Astrocyte of the spinal cord (primary cell): ENCODE measurements at regions not wholly inside any gene's neighbourhood (a gene's known extent, or its start where the extent isn't known, plus 50 kb on each side); places are given as distances from the start of the nearest gene placed in this dataset.

Source experiments
- DNase-seq: peaks from one replicate; pipeline ENCODE4 v3.0.0; 2011; ENCODE audit warnings: low read depth, low spot score
- H3K4me3 ChIP-seq: 2 replicates; pipeline ENCODE4 v1.5.1; 2011; ENCODE audit warnings: low read depth, mild to moderate bottlenecking, low read length, moderate library complexity
- in situ Hi-C: cut with HindIII; loops from 2 replicates; pipeline ENCODE4 v1.10.0; 2017; ENCODE audit warnings: low sequenced_read_pairs
- TF ChIP-seq, protein P1 (sequence below): IDR thresholded peaks from 2 replicates; pipeline ENCODE4 v1.5.1; 2012; ENCODE audit warnings: low read depth, mild to moderate bottlenecking, low read length, inconsistent platforms

- no peak for DNase-seq
- H3K4me3 ChIP-seq, result no peak overlapping the region
- TF ChIP-seq, protein P1, sequence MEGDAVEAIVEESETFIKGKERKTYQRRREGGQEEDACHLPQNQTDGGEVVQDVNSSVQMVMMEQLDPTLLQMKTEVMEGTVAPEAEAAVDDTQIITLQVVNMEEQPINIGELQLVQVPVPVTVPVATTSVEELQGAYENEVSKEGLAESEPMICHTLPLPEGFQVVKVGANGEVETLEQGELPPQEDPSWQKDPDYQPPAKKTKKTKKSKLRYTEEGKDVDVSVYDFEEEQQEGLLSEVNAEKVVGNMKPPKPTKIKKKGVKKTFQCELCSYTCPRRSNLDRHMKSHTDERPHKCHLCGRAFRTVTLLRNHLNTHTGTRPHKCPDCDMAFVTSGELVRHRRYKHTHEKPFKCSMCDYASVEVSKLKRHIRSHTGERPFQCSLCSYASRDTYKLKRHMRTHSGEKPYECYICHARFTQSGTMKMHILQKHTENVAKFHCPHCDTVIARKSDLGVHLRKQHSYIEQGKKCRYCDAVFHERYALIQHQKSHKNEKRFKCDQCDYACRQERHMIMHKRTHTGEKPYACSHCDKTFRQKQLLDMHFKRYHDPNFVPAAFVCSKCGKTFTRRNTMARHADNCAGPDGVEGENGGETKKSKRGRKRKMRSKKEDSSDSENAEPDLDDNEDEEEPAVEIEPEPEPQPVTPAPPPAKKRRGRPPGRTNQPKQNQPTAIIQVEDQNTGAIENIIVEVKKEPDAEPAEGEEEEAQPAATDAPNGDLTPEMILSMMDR, result no peak
- in situ Hi-C loops, result no loop called here
Observed at GRCh38 chr17:27973258-27974044, 69.0 kb upstream of the NLK start.

GRCh38 chr17:27974045-27974436 is 68.4 kb upstream of the NLK start:
- in situ Hi-C loops, result no loop called here
- no peak overlapping the region for H3K4me3 ChIP-seq
- no peak for DNase-seq
- TF ChIP-seq, protein P1, result no peak

DNA sequence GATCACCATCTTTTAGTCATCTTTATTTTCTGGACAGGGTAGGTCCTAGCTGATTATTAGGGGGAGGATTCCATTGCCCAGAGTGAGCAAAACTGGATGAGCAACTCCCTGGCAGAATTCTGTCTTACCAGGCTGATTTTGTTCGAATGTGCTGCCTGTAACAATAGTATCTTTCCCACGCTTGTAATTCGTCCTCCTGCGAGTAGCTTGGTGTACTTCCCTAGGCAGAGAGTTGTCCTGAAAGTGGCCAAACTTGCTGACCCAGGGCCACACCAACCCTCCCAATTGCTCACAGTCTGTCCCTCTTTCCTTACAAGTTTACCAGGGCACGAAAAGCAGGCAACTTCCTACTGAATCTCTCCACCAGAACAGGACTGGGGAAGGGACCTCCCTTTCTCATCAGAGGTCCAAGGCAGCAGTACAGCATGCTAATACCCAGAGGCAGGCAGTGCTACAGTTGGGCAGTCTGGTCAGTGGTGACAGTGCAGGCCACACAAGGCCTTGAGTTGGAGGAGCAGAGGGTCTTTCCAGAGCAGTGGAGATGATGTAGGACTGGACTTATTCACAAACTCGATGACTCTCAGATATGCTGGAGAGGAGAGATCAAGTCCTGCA is 67.8 kb upstream of the NLK start:
- in situ Hi-C loops, result no loop called here
- DNase-seq, result no peak
- no peak overlapping the region for H3K4me3 ChIP-seq
- TF ChIP-seq, protein P1, result no peak

GRCh38 chr17:27975146-27976011 is 67.1 kb upstream of the NLK start:
- TF ChIP-seq, protein P1, result no peak
- in situ Hi-C loops, result no loop called here
- no peak overlapping the region for H3K4me3 ChIP-seq
- peak; percentile 4 for DNase-seq

GRCh38 chr17:27976331-27976730 is 66.1 kb upstream of the NLK start:
- DNase-seq, result peak; percentile 60
- no peak overlapping the region for H3K4me3 ChIP-seq
- TF ChIP-seq, protein P1, result no peak
- in situ Hi-C loops, result no loop called here
